GM10266 (cell line): ENCODE measurements at regions not wholly inside any gene's neighbourhood (a gene's known extent, or its start where the extent isn't known, plus 50 kb on each side); places are given as distances from the start of the nearest gene placed in this dataset.
"Not testable (repeated sequence)": the region's sequence is repeated elsewhere in the genome, so short reads cannot be mapped to it uniquely, and the experiment has no call there.

ENCODE experiments used
- DNase-seq: peaks from one replicate; pipeline ENCODE4 v3.0.0; 2012; ENCODE audit errors: extremely low spot score
- CTCF ChIP-seq: IDR thresholded peaks from 2 replicates; pipeline ENCODE4 v1.5.1; 2012; ENCODE audit warnings: mild to moderate bottlenecking, low read depth; ENCODE audit not compliant: control insufficient read depth, insufficient read depth; ENCODE audit errors: missing control alignments

- no peak for DNase-seq
- TF ChIP-seq CTCF, result no peak
These were observed 491.1 kb upstream of the ADGRL3 start for GRCh38 chr4:60709061-60709460.

GRCh38 chr4:60718874-60719273 is 481.3 kb upstream of the ADGRL3 start:
- no peak for DNase-seq
- no peak for TF ChIP-seq CTCF

- TF ChIP-seq CTCF, result no peak
- no peak for DNase-seq
These were observed 478.4 kb upstream of the ADGRL3 start for GRCh38 chr4:60721685-60722084.

- no peak for DNase-seq
- no peak for TF ChIP-seq CTCF
These were observed 476.3 kb upstream of the ADGRL3 start for GRCh38 chr4:60723796-60724195.

GRCh38 chr4:60724623-60725022 is 475.5 kb upstream of the ADGRL3 start:
- TF ChIP-seq CTCF, result no peak
- DNase-seq, result no peak

GRCh38 chr4:60726779-60727178 is 473.3 kb upstream of the ADGRL3 start:
- TF ChIP-seq CTCF, result no peak
- no peak for DNase-seq

GRCh38 chr4:60729194-60729593 is 470.9 kb upstream of the ADGRL3 start:
- no peak for DNase-seq

GRCh38 chr4:60729764-60730163 is 470.4 kb upstream of the ADGRL3 start:
- not testable (repeated sequence) for DNase-seq

More at GRCh38 chr4:60729194-60729593, 470.9 kb upstream of the ADGRL3 start:
- TF ChIP-seq CTCF, result no peak
